ENCODE measurements at regions not wholly inside any gene's neighbourhood (a gene's known extent, or its start where the extent isn't known, plus 50 kb on each side); places are given as distances from the start of the nearest gene placed in this dataset.

DNA sequence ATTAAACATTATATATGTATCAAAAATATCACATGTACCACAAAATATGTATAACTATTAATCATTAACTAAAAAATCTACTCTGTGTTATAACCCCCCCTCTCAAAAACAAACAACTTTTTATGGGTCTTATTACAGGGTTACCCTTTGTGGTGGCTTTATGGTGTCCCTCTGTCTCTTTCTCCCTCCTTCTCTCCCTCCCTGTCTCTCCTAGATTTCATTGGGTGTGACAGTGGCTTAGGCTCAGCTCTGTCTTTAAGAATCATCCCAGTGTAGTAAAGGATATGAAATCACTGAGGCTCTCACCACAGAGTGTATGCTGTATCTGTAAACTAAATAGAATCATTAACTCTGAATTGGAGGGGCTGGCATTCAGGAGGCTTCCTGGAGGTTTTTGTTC, 93.7 kb downstream of the TDRD15 start:
- TF ChIP-seq, protein P1, sequence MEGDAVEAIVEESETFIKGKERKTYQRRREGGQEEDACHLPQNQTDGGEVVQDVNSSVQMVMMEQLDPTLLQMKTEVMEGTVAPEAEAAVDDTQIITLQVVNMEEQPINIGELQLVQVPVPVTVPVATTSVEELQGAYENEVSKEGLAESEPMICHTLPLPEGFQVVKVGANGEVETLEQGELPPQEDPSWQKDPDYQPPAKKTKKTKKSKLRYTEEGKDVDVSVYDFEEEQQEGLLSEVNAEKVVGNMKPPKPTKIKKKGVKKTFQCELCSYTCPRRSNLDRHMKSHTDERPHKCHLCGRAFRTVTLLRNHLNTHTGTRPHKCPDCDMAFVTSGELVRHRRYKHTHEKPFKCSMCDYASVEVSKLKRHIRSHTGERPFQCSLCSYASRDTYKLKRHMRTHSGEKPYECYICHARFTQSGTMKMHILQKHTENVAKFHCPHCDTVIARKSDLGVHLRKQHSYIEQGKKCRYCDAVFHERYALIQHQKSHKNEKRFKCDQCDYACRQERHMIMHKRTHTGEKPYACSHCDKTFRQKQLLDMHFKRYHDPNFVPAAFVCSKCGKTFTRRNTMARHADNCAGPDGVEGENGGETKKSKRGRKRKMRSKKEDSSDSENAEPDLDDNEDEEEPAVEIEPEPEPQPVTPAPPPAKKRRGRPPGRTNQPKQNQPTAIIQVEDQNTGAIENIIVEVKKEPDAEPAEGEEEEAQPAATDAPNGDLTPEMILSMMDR (IDR thresholded peaks at IDR 0.05): no peak
- TF ChIP-seq EZH2 (IDR thresholded peaks at IDR 0.05): no peak
